ENCODE measurements at regions not wholly inside any gene's neighbourhood (a gene's known extent, or its start where the extent isn't known, plus 50 kb on each side); places are given as distances from the start of the nearest gene placed in this dataset.

- no peak for TF ChIP-seq CTCF (IDR thresholded peaks at IDR 0.05)
- DNase-seq = no peak
- Histone ChIP-seq H3K27me3 (ENCODE audit: insufficient read depth in 3 of 3, low read length in 2 of 3) (no peaks in the 10 kb centered on the region), H3K4me3 (no peak overlapping the region), H3K27ac (no peak overlapping the region), H3K4me1 (no peaks in the 10 kb centered on the region), H3K9me3 (no peaks in the 10 kb centered on the region), H3K36me3 (ENCODE audit: insufficient read depth in 1 of 2, low read depth in 1 of 2) (no peaks in the 10 kb centered on the region)
- no peak for ATAC-seq
- WGBS, 3 donors = 78 to 84% (median 78%) methylated on average over 1 of the region's 1 CpG
- intact Hi-C loops (cut with DNase I) = no loop called here
These were observed 1159.6 kb downstream of the SORCS3 start for GRCh38 chr10:105800641-105801040.

DNA sequence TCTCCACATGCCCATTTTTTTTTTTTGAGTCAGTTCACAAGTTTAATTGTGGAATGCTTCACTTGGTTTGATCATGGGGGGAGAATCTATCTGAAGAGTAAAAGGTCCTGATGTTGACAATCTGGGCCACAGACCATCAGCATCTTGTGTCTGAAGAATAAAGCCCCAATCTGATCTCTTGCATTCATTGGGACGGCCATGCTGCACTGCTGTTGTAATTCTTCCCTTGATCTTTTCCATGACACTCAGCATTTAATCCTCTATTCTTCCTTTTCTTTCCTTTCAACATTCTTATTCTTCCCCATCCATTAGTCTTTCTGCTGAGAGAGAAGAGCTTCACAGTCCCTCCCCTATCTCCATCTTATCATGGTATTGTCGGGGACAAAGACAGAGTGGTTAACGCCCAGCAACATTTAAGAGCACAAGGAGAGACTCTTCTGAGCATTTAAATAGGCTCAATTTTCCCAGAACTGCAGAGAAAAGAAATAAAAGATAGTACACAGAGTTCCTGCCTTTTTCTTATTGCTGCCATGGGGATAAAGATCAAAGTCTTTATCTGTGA, 1157.3 kb downstream of the SORCS3 start:
- Histone ChIP-seq H3K27me3 (ENCODE audit: insufficient read depth in 3 of 3, low read length in 2 of 3) (no peaks in the 10 kb centered on the region), H3K4me1 (no peaks in the 10 kb centered on the region), H3K9me3 (no peaks in the 10 kb centered on the region), H3K4me3 (no peak overlapping the region), H3K36me3 (ENCODE audit: insufficient read depth in 1 of 2, low read depth in 1 of 2) (no peaks in the 10 kb centered on the region), H3K27ac (no peak overlapping the region)
- ATAC-seq = no peak
- intact Hi-C loops (cut with DNase I) = no loop called here
- whole genome bisulfite sequencing, 3 donors = 78 to 86% (median 79%) methylated on average over 3 of the region's 3 CpGs
- no peak for TF ChIP-seq CTCF (IDR thresholded peaks at IDR 0.05)
- DNase-seq = no peak

DNA sequence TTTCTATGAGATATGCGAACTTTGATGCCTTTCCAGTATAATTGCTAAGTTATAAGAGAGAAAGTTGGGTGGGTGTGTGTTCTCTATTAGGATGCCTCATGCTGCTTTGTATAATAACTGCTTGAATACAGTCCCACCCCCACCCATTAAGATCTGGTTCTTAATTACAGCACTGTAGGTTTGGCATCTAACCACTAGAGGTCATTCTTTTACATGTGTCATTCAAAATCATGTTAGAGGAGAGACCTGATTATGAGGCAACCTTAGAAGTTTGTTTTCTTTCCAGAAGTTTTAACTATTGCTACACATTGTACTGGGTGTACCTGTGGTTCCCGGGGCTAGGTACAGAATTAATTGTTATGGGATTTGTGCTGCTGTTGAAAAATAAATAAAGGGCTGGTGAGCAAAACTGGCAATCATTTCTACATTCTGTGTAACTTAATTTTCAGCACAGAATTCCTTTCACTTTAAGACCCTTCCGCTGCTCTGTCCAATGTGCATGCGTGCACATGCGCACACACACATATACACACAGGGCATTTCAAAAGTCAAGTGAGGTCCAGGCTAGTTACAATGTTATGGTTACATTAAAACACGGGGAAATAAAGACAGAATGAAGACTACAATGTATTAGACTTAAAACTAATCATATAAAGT, 1156.3 kb downstream of the SORCS3 start:
- no peak for ATAC-seq
- WGBS, 3 donors = 47 to 59% (median 53%) methylated on average over 6 of the region's 6 CpGs
- Histone ChIP-seq H3K36me3 (ENCODE audit: insufficient read depth in 1 of 2, low read depth in 1 of 2) (no peaks in the 10 kb centered on the region), H3K9me3 (no peaks in the 10 kb centered on the region), H3K4me1 (no peaks in the 10 kb centered on the region), H3K27ac (no peak overlapping the region), H3K4me3 (no peak overlapping the region), H3K27me3 (ENCODE audit: insufficient read depth in 3 of 3, low read length in 2 of 3) (no peaks in the 10 kb centered on the region)
- intact Hi-C loops (cut with DNase I) = no loop called here
- no peak for DNase-seq
- peak; percentile 30 for TF ChIP-seq CTCF (IDR thresholded peaks at IDR 0.05)

GRCh38 chr10:105793071-105793470, 1152.0 kb downstream of the SORCS3 start:
- 34 to 38% (median 36%) methylated on average over 3 of the region's 3 CpGs for WGBS, 3 donors
- intact Hi-C loops (cut with DNase I) = no loop called here
- no peak for ATAC-seq

More at GRCh38 chr10:105793071-105793470, 1152.0 kb downstream of the SORCS3 start:
- Histone ChIP-seq H3K27ac (no peak overlapping the region), H3K36me3 (ENCODE audit: insufficient read depth in 1 of 2, low read depth in 1 of 2) (no peaks in the 10 kb centered on the region), H3K4me1 (no peaks in the 10 kb centered on the region), H3K4me3 (no peak overlapping the region), H3K9me3 (no peaks in the 10 kb centered on the region), H3K27me3 (ENCODE audit: insufficient read depth in 3 of 3, low read length in 2 of 3) (no peaks in the 10 kb centered on the region)
- no peak for TF ChIP-seq CTCF (IDR thresholded peaks at IDR 0.05)
- no peak for DNase-seq

All from psoas muscle (tissue), 7 donors.